Cardiac muscle cell (in vitro differentiated cells and primary cell): ENCODE measurements at regions not wholly inside any gene's neighbourhood (a gene's known extent, or its start where the extent isn't known, plus 50 kb on each side); places are given as distances from the start of the nearest gene placed in this dataset.

Experiments used
- DNase-seq, 2 donors: peaks; one replicate each; pipeline versions ENCODE4 v3.0.0 to v3.0.0-alpha.2; 2010 to 2017; ENCODE audit warnings: low read depth in 1 of 2, low spot score in 1 of 2
- H3K27ac ChIP-seq: fragments of 200-600 bp; sonication (generic); 2 replicates; pipeline ENCODE4 v1.5.1; 2016
- H3K27me3 ChIP-seq: fragments of 200-600 bp; sonication (generic); 2 replicates; pipeline ENCODE4 v1.6.0; 2016; ENCODE audit warnings: control low read depth
- H3K36me3 ChIP-seq: fragments of 200-600 bp; sonication (generic); 2 replicates; pipeline ENCODE4 v1.5.1; 2016; ENCODE audit warnings: control low read depth
- H3K4me1 ChIP-seq: fragments of 200-600 bp; sonication (generic); 2 replicates; pipeline ENCODE4 v1.8.1; 2017; ENCODE audit warnings: low read depth, mild to moderate bottlenecking, mixed run types
- H3K4me3 ChIP-seq: fragments of 200-600 bp; sonication (generic); 2 replicates; pipeline ENCODE4 v1.5.1; 2016; ENCODE audit warnings: mild to moderate bottlenecking
- H3K9me3 ChIP-seq: fragments of 200-600 bp; sonication (generic); 2 replicates; pipeline ENCODE4 v1.5.1; 2017; ENCODE audit warnings: low read depth, mild to moderate bottlenecking, control low read depth
- TF ChIP-seq, protein P1 (sequence below): IDR thresholded peaks from 2 replicates; pipeline ENCODE4 v1.5.1; 2012; ENCODE audit warnings: low read depth, mild to moderate bottlenecking, low read length

DNA sequence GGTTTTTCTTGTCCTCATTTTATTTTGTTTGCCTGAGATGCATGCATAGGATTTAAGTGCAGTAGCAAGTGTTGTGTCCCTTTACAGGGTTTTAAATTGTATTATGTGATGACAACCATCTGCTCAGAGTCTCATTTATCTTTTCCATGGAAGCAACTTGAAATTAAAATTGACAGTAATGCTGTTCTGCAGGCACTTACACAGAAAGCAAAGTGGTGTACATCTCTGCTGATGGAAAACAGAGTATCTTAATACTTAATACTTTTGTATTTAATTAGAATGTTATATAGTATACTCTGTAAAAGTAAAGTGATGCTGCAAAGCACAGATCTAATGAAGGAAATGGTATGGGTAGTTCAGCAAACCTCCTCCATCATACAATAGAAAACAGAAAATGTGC is 482.9 kb downstream of the POM121L12 start:
- Histone ChIP-seq H3K4me1 (no peaks in the 10 kb centered on the region), H3K36me3 (no peaks in the 10 kb centered on the region), H3K9me3 (no peaks in the 10 kb centered on the region), H3K27ac (no peak overlapping the region), H3K4me3 (no peak overlapping the region), H3K27me3 (no peaks in the 10 kb centered on the region)
- DNase-seq, result no peak
- TF ChIP-seq, protein P1, sequence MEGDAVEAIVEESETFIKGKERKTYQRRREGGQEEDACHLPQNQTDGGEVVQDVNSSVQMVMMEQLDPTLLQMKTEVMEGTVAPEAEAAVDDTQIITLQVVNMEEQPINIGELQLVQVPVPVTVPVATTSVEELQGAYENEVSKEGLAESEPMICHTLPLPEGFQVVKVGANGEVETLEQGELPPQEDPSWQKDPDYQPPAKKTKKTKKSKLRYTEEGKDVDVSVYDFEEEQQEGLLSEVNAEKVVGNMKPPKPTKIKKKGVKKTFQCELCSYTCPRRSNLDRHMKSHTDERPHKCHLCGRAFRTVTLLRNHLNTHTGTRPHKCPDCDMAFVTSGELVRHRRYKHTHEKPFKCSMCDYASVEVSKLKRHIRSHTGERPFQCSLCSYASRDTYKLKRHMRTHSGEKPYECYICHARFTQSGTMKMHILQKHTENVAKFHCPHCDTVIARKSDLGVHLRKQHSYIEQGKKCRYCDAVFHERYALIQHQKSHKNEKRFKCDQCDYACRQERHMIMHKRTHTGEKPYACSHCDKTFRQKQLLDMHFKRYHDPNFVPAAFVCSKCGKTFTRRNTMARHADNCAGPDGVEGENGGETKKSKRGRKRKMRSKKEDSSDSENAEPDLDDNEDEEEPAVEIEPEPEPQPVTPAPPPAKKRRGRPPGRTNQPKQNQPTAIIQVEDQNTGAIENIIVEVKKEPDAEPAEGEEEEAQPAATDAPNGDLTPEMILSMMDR, result no peak

DNA sequence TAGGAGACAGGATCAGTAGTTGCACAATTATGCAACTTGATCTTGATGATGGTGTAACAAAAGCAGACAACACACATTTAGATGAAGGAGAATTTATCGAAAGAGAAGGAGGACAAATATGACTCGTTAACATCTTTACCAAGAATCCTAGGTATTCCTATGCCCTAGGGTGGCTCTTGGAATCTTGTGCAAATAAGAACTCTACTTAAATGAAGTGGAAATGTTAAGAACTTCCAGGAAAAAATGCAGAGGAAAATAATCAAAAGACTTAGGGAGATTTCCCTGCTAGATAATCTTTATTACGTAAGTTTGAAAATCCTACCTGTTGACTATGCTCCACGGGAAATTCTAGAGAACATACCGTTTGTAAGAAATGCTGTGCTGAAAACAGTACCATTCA is 485.4 kb downstream of the POM121L12 start:
- no peak overlapping the region for H3K4me3 ChIP-seq
- no peaks in the 10 kb centered on the region for H3K27me3 ChIP-seq
- no peaks in the 10 kb centered on the region for H3K36me3 ChIP-seq
- no peak overlapping the region for H3K27ac ChIP-seq
- no peaks in the 10 kb centered on the region for H3K4me1 ChIP-seq
- no peak for DNase-seq
- H3K9me3 ChIP-seq, result no peaks in the 10 kb centered on the region
- TF ChIP-seq, protein P1, result no peak

DNA sequence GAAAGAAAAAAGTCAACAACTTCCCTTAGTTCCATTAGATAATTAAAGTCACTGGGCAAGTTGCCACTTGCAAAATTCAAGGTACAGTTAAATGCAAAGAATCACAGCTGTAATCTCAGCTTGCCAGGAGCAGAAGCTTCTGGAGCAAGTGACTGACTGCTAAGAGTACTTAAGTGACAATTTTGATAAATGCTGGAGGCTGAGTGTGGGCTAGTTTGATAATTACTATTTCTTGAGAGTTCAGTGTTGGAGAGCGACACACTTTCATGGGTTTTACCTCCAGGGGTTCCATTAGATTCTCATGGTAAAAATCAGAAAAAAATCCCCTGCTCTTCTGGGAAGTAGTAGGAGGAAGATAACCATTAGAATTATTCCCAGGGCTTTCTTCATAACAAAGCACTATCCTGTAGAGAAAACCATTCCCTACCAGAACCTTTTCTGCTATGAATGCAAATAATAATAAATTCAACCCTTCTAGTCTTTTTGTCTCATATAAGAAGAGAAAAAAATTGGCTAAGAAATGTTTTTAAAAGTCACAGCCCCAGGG is 486.3 kb downstream of the POM121L12 start:
- H3K9me3 ChIP-seq, result no peaks in the 10 kb centered on the region
- no peaks in the 10 kb centered on the region for H3K4me1 ChIP-seq
- no peak overlapping the region for H3K27ac ChIP-seq

DNA sequence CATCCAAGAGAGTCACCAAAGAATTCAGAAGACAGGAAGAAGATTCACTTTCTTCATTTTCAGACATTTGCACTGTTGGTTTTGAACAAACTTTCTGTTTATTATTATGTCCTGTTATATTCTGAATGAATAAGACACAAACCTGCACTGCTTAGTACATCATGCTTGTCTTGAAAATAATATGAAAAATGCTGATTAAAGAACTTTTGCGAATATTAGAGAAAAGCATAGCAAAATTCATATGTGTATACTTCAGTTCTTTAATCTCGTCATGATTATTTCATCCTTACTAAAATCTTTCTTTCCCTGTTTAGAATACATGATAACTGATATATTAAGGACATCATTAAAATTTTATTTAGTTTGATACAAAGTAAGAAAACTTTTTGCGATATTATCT is 504.1 kb downstream of the POM121L12 start:
- H3K4me3 ChIP-seq, result no peak overlapping the region
- no peaks in the 10 kb centered on the region for H3K9me3 ChIP-seq
- DNase-seq, result no peak
- TF ChIP-seq, protein P1, result no peak
- no peaks in the 10 kb centered on the region for H3K4me1 ChIP-seq
- H3K36me3 ChIP-seq, result no peaks in the 10 kb centered on the region
- H3K27ac ChIP-seq, result no peak overlapping the region
- no peaks in the 10 kb centered on the region for H3K27me3 ChIP-seq

More for the DNA sequence above, 486.3 kb downstream of the POM121L12 start:
- H3K27me3 ChIP-seq, result no peaks in the 10 kb centered on the region
- H3K4me3 ChIP-seq, result no peak overlapping the region
- TF ChIP-seq, protein P1, result no peak
- DNase-seq, result no peak
- H3K36me3 ChIP-seq, result no peaks in the 10 kb centered on the region

- TF ChIP-seq, protein P1, result no peak
Measured at GRCh38 chr7:53541475-53541874, 506.0 kb downstream of the POM121L12 start.

DNA sequence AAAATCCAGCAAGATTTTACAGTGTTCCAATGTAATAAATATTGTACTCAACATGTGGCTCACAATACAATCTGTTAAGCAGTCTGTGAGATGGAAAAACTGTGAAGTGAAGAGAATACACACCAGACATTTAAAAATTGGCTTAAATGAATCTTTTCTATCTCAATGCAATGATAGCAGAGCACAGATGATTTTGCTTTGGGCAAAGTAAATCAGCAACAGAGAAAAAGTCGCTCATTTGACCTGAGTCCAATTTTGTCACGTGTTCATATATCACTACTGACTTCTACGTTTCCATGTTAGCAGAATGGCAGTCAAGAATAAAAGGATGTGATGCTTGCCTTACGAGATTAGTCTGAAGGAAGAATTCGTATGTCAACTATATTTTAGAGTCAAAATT is 506.7 kb downstream of the POM121L12 start:
- Histone ChIP-seq H3K4me1 (no peaks in the 10 kb centered on the region), H3K27me3 (no peaks in the 10 kb centered on the region), H3K27ac (no peak overlapping the region), H3K9me3 (no peaks in the 10 kb centered on the region), H3K4me3 (no peak overlapping the region), H3K36me3 (no peaks in the 10 kb centered on the region)
- TF ChIP-seq, protein P1, result no peak
- no peak for DNase-seq

More at GRCh38 chr7:53541475-53541874, 506.0 kb downstream of the POM121L12 start:
- Histone ChIP-seq H3K27ac (no peak overlapping the region), H3K4me1 (no peaks in the 10 kb centered on the region), H3K27me3 (no peaks in the 10 kb centered on the region), H3K9me3 (no peaks in the 10 kb centered on the region), H3K4me3 (no peak overlapping the region), H3K36me3 (no peaks in the 10 kb centered on the region)
- DNase-seq, result no peak
